SK-N-SH (cell line): ENCODE measurements at regions not wholly inside any gene's neighbourhood (a gene's known extent, or its start where the extent isn't known, plus 50 kb on each side); places are given as distances from the start of the nearest gene placed in this dataset.

Experiments used
- CTCF ChIA-PET: fragments of 300-600, 350-600 bp; formaldehyde crosslinking; extraction: SDS; loops from one replicate; lab custom pipeline; 2021; lab: Yijun Ruan, JAX
- POLR2A ChIA-PET: fragments of 350-600 bp; sonication (Branson Sonifier 250); formaldehyde crosslinking; extraction: SDS; loops from one replicate; lab custom pipeline; 2020; ENCODE audit warnings: antibody characterized with exemption, inconsistent platforms; lab: Yijun Ruan, JAX
- DNase-seq: peaks from one replicate; pipeline ENCODE4 v3.0.0; 2012
- H2AFZ ChIP-seq: fragments of 200-600 bp; sonication (generic); 2 replicates; pipeline ENCODE4 v1.8.1; 2016; ENCODE audit warnings: antibody characterized with exemption, mild to moderate bottlenecking, low read depth
- H3F3A ChIP-seq: fragments of 200-600 bp; sonication (generic); replicated peaks from 2 replicates; pipeline ENCODE3; 2016; ENCODE audit warnings: antibody characterized with exemption, mild to moderate bottlenecking; ENCODE audit not compliant: insufficient read depth
- H3K27ac ChIP-seq, 2 experiments: fragments of 200-500 bp in 1 of 2; fragments of 200-600 bp in 1 of 2; sonication (Bioruptor generic) in 1 of 2; sonication (generic), shearing (Covaris generic) in 1 of 2; 2 replicates each; pipeline versions ENCODE4 v1.5.1 to v1.6.1; 2014 to 2016; ENCODE audit warnings: low read depth in 2 of 2, inconsistent platforms in 1 of 2, low read length in 1 of 2, mild to moderate bottlenecking in 1 of 2, mixed read lengths in 1 of 2
- H3K27me3 ChIP-seq: fragments of 200-600 bp; sonication (generic), shearing (Covaris generic); 2 replicates; pipeline ENCODE4 v1.6.1; 2016; ENCODE audit warnings: mixed run types; ENCODE audit not compliant: insufficient read depth
- H3K36me3 ChIP-seq, 2 experiments: fragments of 200-500 bp in 1 of 2; fragments of 200-600 bp in 1 of 2; sonication (Bioruptor generic) in 1 of 2; sonication (generic) in 1 of 2; replicated peaks in 1 of 2; 2 replicates each; pipeline versions ENCODE3 to v1.5.1; 2014 to 2016; ENCODE audit warnings: low read length in 1 of 2, mild to moderate bottlenecking in 1 of 2; ENCODE audit not compliant: insufficient read depth in 2 of 2, control insufficient read depth in 1 of 2
- H3K4me1 ChIP-seq, 2 experiments: fragments of 200-500 bp in 1 of 2; fragments of 200-600 bp in 1 of 2; sonication (Bioruptor generic) in 1 of 2; sonication (generic), shearing (Covaris generic) in 1 of 2; 2 replicates each; pipeline versions ENCODE4 v1.5.1 to v1.6.1; 2014 to 2016; ENCODE audit warnings: low read depth in 1 of 2, low read length in 1 of 2, mixed run types in 1 of 2; ENCODE audit not compliant: insufficient read depth in 2 of 2, control insufficient read depth in 1 of 2
- H3K4me2 ChIP-seq: fragments of 200-600 bp; sonication (generic), shearing (Covaris generic); 2 replicates; pipeline ENCODE4 v1.6.1; 2017; ENCODE audit warnings: mixed run types
- H3K4me3 ChIP-seq, 2 experiments: fragments of 200-500 bp in 1 of 2; fragments of 200-600 bp in 1 of 2; sonication (Bioruptor generic) in 1 of 2; sonication (generic), shearing (Covaris generic) in 1 of 2; 2 replicates each; pipeline versions ENCODE4 v1.5.1 to v1.8.1; 2014 to 2016; ENCODE audit warnings: low read depth in 2 of 2, inconsistent platforms in 1 of 2, low read length in 1 of 2, mild to moderate bottlenecking in 1 of 2, mixed read lengths in 1 of 2, moderate library complexity in 1 of 2
- H3K79me2 ChIP-seq: fragments of 200-600 bp; sonication (generic); 2 replicates; pipeline ENCODE4 v1.8.1; 2017; ENCODE audit warnings: mild to moderate bottlenecking; ENCODE audit not compliant: insufficient read depth
- H3K9ac ChIP-seq: fragments of 200-600 bp; sonication (generic); 2 replicates; pipeline ENCODE4 v1.6.1; 2017; ENCODE audit warnings: mixed run types
- H3K9me2 ChIP-seq: fragments of 200-600 bp; sonication (generic); 2 replicates; pipeline ENCODE4 v1.6.1; 2017; ENCODE audit warnings: mixed run types
- H3K9me3 ChIP-seq: fragments of 200-600 bp; sonication (generic); 2 replicates; pipeline ENCODE4 v1.6.1; 2017; ENCODE audit warnings: mixed run types, mild to moderate bottlenecking, moderate library complexity
- H4K20me1 ChIP-seq: fragments of 200-600 bp; sonication (generic); 2 replicates; pipeline ENCODE4 v1.6.1; 2017; ENCODE audit warnings: mild to moderate bottlenecking, mixed run types; ENCODE audit not compliant: insufficient read depth
- EP300 ChIP-seq, 2 experiments: IDR thresholded peaks; 2 replicates each; pipeline versions ENCODE4 v1.4.0 to v1.6.1; 2012; ENCODE audit warnings: borderline replicate concordance in 1 of 2, low read depth in 1 of 2, low read length in 1 of 2
- FOXJ3 ChIP-seq: sonication (generic); formaldehyde crosslinking; IDR thresholded peaks from 2 replicates; pipeline ENCODE4 v1.5.1; 2020; ENCODE audit warnings: mild to moderate bottlenecking, missing genetic modification reagents
- MEF2A ChIP-seq: IDR thresholded peaks from 2 replicates; pipeline ENCODE4 v1.4.0; 2012; ENCODE audit warnings: low read depth, borderline replicate concordance
- MXI1 ChIP-seq: IDR thresholded peaks from 2 replicates; pipeline ENCODE4 v1.6.1; 2012; ENCODE audit warnings: mild to moderate bottlenecking, low read depth, low read length, improper control_type of control experiment
- NFIC ChIP-seq: IDR thresholded peaks from 2 replicates; pipeline ENCODE4 v1.4.0; 2012; ENCODE audit warnings: borderline replicate concordance
- RFX5 ChIP-seq: IDR thresholded peaks from 2 replicates; pipeline ENCODE4 v1.6.1; 2012; ENCODE audit warnings: mild to moderate bottlenecking, improper control_type of control experiment, low read length
- TAF1 ChIP-seq: IDR thresholded peaks from 2 replicates; pipeline ENCODE4 v1.6.1; 2012; ENCODE audit warnings: low read depth, mild to moderate bottlenecking, low read length, moderate library complexity, borderline replicate concordance
- TCF12 ChIP-seq: IDR thresholded peaks from 2 replicates; pipeline ENCODE4 v1.4.0; 2012
- YY1 ChIP-seq: IDR thresholded peaks from 2 replicates; pipeline ENCODE4 v1.4.0; 2012; ENCODE audit warnings: low read depth, mild to moderate bottlenecking
- WGBS: methylation state at CpG from one replicate; pipeline ENCODE4 v1.1.6; 2017; ENCODE audit warnings: low lambda C conversion rate; 5-methylcytosine and 5-hydroxymethylcytosine counted together
- TF ChIP-seq, protein P1 (sequence below): IDR thresholded peaks from 2 replicates; pipeline ENCODE4; 2012
- TF ChIP-seq, protein P2 (sequence below): fragments of 150-350 bp; IDR thresholded peaks from 2 replicates; pipeline ENCODE4 v1.6.1; 2017; ENCODE audit warnings: antibody characterized with exemption, low read length, low read depth, borderline replicate concordance
- TF ChIP-seq, protein P3 (sequence below): IDR thresholded peaks from 2 replicates; pipeline ENCODE4 v1.4.0; 2012; ENCODE audit warnings: low read depth
- TF ChIP-seq, protein P4 (sequence below): IDR thresholded peaks from 2 replicates; pipeline ENCODE4 v1.4.0; 2012; ENCODE audit warnings: low read depth, borderline replicate concordance
- TF ChIP-seq, protein P5 (sequence below): fragments of 200-600 bp; sonication (generic); IDR thresholded peaks from 2 replicates; pipeline ENCODE4 v1.6.1; 2017; ENCODE audit warnings: antibody characterized with exemption, mild to moderate bottlenecking, moderate library complexity

DNA sequence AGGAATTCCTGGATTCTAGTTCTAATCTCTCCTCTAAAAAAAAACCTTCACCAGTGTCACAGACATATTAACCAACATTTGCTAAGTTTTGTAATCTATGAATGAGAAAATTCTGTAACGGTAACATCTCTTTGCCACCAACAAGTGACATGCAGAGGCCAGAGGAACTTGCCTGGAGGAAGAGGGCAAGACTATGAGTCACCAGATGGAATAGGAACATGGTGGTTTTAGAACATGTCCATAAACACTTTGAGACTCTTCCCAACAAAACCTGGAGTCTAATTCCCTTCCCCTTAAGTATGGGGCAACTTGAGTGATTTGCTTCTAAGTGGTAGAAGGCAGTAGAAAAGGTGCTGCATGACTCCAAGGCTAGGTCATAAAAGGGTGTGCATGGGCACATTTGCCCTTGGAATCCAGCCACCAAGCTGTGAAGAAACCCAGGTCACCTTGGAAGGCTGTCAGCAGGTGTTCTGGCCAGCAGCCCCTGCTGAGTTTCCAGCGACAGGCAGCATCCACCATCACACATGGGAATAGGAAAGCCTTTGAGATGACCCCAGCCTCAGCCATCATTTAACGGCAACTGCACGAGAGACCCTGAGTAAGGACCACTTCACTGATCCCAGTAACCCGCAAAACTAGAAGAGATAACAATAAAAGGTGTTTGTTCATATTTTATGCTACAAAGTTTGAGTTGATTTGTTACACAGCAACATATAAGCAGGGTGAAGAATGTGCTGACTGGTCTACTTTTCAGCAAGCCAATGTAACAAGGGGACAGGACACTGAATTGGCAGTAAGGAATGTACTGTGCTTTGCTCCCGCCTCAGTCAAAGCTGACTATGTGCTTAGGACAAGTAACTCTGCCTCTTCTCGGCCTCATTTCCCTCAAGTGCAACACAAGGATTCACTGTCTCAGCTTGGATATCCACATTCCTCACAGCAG lies 90.6 kb downstream of the SKA1 start:
- Histone ChIP-seq H3K9me3 (no peaks in the 10 kb centered on the region), H3K36me3 (no peaks in the 10 kb centered on the region), H3F3A (no peaks in the 10 kb centered on the region), H4K20me1 (no peaks in the 10 kb centered on the region), H3K9me2 (no peaks in the 10 kb centered on the region), H2AFZ (no peak overlapping the region)
- no peak for DNase-seq
- POLR2A ChIA-PET, result no interaction called here
- TF ChIP-seq FOXJ3 (CRISPR knock-in tag) (no peak), MXI1 (no peak), YY1 (no peak), TAF1 (no peak), EP300 (IDR thresholded peaks at IDR 0.05; ENCODE audit: borderline replicate concordance in 1 of 2, low read depth in 1 of 2, low read length in 1 of 2) (no peak), NFIC (no peak), RFX5 (no peak)
- TF ChIP-seq, protein P1, sequence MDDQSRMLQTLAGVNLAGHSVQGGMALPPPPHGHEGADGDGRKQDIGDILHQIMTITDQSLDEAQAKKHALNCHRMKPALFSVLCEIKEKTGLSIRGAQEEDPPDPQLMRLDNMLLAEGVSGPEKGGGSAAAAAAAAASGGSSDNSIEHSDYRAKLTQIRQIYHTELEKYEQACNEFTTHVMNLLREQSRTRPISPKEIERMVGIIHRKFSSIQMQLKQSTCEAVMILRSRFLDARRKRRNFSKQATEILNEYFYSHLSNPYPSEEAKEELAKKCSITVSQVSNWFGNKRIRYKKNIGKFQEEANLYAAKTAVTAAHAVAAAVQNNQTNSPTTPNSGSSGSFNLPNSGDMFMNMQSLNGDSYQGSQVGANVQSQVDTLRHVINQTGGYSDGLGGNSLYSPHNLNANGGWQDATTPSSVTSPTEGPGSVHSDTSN, result no peak
- TF ChIP-seq, protein P2, sequence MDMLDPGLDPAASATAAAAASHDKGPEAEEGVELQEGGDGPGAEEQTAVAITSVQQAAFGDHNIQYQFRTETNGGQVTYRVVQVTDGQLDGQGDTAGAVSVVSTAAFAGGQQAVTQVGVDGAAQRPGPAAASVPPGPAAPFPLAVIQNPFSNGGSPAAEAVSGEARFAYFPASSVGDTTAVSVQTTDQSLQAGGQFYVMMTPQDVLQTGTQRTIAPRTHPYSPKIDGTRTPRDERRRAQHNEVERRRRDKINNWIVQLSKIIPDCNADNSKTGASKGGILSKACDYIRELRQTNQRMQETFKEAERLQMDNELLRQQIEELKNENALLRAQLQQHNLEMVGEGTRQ, result no peak
- TF ChIP-seq, protein P3, sequence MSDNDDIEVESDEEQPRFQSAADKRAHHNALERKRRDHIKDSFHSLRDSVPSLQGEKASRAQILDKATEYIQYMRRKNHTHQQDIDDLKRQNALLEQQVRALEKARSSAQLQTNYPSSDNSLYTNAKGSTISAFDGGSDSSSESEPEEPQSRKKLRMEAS, result no peak
- TF ChIP-seq, protein P4, sequence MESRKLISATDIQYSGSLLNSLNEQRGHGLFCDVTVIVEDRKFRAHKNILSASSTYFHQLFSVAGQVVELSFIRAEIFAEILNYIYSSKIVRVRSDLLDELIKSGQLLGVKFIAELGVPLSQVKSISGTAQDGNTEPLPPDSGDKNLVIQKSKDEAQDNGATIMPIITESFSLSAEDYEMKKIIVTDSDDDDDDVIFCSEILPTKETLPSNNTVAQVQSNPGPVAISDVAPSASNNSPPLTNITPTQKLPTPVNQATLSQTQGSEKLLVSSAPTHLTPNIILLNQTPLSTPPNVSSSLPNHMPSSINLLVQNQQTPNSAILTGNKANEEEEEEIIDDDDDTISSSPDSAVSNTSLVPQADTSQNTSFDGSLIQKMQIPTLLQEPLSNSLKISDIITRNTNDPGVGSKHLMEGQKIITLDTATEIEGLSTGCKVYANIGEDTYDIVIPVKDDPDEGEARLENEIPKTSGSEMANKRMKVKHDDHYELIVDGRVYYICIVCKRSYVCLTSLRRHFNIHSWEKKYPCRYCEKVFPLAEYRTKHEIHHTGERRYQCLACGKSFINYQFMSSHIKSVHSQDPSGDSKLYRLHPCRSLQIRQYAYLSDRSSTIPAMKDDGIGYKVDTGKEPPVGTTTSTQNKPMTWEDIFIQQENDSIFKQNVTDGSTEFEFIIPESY, result no peak
- TF ChIP-seq, all 33 proteins: peak for 0
- Histone ChIP-seq H3K9ac (no peak overlapping the region), H3K4me2 (no peak overlapping the region), H3K4me1 (no peaks in the 10 kb centered on the region), H3K27ac (no peak overlapping the region), H3K4me3 (no peak overlapping the region), H3K79me2 (no peaks in the 10 kb centered on the region), H3K27me3 (no peaks in the 10 kb centered on the region; the same call in 1 of the 2 replicates)
- CTCF ChIA-PET, result no interaction called here
- 35% methylated on average over 7 of the region's 7 CpGs for WGBS

DNA sequence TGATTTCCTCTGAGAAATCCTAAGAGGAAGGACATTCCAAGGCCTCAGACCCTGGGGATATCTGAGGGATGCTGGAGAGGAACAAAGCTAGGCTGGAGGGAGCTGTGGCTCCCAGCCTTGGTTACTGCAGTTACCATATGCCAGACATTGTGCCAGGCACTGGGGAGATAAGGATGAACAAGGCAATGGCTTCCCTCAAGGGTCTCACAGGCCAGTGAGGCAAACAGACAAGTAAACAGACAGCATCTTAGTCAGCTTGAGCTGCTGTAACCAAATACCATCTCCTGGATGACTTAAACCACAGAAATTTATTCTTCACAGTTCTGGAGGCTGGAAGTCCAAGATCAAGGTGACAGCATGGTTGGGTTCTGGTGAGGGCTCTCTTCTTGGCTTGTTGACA lies 91.8 kb downstream of the SKA1 start:
- Histone ChIP-seq H3K9me2 (no peaks in the 10 kb centered on the region), H3K9me3 (no peaks in the 10 kb centered on the region), H4K20me1 (no peaks in the 10 kb centered on the region), H3K4me1 (no peaks in the 10 kb centered on the region), H3K79me2 (no peaks in the 10 kb centered on the region), H3F3A (no peaks in the 10 kb centered on the region), H3K9ac (no peak overlapping the region), H3K27ac (no peak overlapping the region), H3K4me2 (no peak overlapping the region), H3K4me3 (no peak overlapping the region), H2AFZ (no peak overlapping the region), H3K36me3 (no peaks in the 10 kb centered on the region), H3K27me3 (no peaks in the 10 kb centered on the region; the same call in 1 of the 2 replicates)
- CTCF ChIA-PET, result no interaction called here
- POLR2A ChIA-PET, result no interaction called here
- DNase-seq, result no peak
- no peak for TF ChIP-seq NFIC
- TF ChIP-seq MEF2A, result no peak
- TF ChIP-seq EP300 (IDR thresholded peaks at IDR 0.05; ENCODE audit: borderline replicate concordance in 1 of 2, low read depth in 1 of 2, low read length in 1 of 2), result no peak
- TF ChIP-seq, protein P4, result no peak
- no peak for TF ChIP-seq FOXJ3 (CRISPR knock-in tag)
- no peak for TF ChIP-seq TCF12
- TF ChIP-seq, protein P2, result no peak
- TF ChIP-seq, protein P3, result no peak
- TF ChIP-seq, protein P5, sequence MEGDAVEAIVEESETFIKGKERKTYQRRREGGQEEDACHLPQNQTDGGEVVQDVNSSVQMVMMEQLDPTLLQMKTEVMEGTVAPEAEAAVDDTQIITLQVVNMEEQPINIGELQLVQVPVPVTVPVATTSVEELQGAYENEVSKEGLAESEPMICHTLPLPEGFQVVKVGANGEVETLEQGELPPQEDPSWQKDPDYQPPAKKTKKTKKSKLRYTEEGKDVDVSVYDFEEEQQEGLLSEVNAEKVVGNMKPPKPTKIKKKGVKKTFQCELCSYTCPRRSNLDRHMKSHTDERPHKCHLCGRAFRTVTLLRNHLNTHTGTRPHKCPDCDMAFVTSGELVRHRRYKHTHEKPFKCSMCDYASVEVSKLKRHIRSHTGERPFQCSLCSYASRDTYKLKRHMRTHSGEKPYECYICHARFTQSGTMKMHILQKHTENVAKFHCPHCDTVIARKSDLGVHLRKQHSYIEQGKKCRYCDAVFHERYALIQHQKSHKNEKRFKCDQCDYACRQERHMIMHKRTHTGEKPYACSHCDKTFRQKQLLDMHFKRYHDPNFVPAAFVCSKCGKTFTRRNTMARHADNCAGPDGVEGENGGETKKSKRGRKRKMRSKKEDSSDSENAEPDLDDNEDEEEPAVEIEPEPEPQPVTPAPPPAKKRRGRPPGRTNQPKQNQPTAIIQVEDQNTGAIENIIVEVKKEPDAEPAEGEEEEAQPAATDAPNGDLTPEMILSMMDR, result no peak
- no peak for TF ChIP-seq MXI1
